Hepatocyte (in vitro differentiated cells): ENCODE measurements at regions not wholly inside any gene's neighbourhood (a gene's known extent, or its start where the extent isn't known, plus 50 kb on each side); places are given as distances from the start of the nearest gene placed in this dataset.

Experiments
- DNase-seq: peaks from one replicate; pipeline ENCODE4 v3.0.0-alpha.2; 2016; ENCODE audit warnings: low spot score
- H2AFZ ChIP-seq: fragments of 200-600 bp; sonication (generic); 2 replicates; pipeline ENCODE4 v1.6.0; 2016; ENCODE audit warnings: antibody characterized with exemption, mild to moderate bottlenecking
- H3K27ac ChIP-seq: fragments of 200-600 bp; sonication (generic); 2 replicates; pipeline ENCODE4 v1.5.1; 2016; ENCODE audit warnings: mild to moderate bottlenecking
- H3K27me3 ChIP-seq: fragments of 200-600 bp; sonication (generic); 2 replicates; pipeline ENCODE4 v1.6.1; 2016
- H3K36me3 ChIP-seq: fragments of 200-600 bp; sonication (generic); replicated peaks from 2 replicates; pipeline ENCODE4 v1.5.1; 2016; ENCODE audit warnings: low read depth; ENCODE audit not compliant: insufficient read depth
- H3K4me1 ChIP-seq: fragments of 200-600 bp; sonication (generic); 2 replicates; pipeline ENCODE4 v1.5.1; 2016; ENCODE audit warnings: mild to moderate bottlenecking, moderate library complexity; ENCODE audit not compliant: insufficient read depth
- H3K4me2 ChIP-seq: fragments of 200-600 bp; sonication (generic); 2 replicates; pipeline ENCODE4 v1.6.0; 2016
- H3K4me3 ChIP-seq: fragments of 200-600 bp; sonication (generic); 2 replicates; pipeline ENCODE4 v1.5.1; 2016; ENCODE audit warnings: mild to moderate bottlenecking
- H3K79me2 ChIP-seq: fragments of 200-600 bp; sonication (generic); 2 replicates; pipeline ENCODE4 v1.6.0; 2017; ENCODE audit warnings: mild to moderate bottlenecking
- H3K9me2 ChIP-seq: fragments of 200-600 bp; sonication (generic); replicated peaks from 2 replicates; pipeline ENCODE4 v1.6.0; 2017; ENCODE audit warnings: mild to moderate bottlenecking; ENCODE audit not compliant: insufficient read depth
- H3K9me3 ChIP-seq: fragments of 200-600 bp; sonication (generic); 2 replicates; pipeline ENCODE4 v1.5.1; 2016; ENCODE audit warnings: low read depth, mild to moderate bottlenecking
- H4K20me1 ChIP-seq: fragments of 200-600 bp; sonication (generic); 2 replicates; pipeline ENCODE4 v1.6.0; 2016; ENCODE audit warnings: mild to moderate bottlenecking; ENCODE audit not compliant: insufficient read depth, poor library complexity, severe bottlenecking
- CTCF ChIP-seq: fragments of 200-600 bp; sonication (generic); IDR thresholded peaks from 2 replicates; pipeline ENCODE4 v1.5.1; 2016; ENCODE audit warnings: antibody characterized with exemption, mild to moderate bottlenecking; ENCODE audit not compliant: poor library complexity
- EZH2 ChIP-seq: fragments of 200-600 bp; sonication (generic); IDR thresholded peaks from 2 replicates; pipeline ENCODE4 v1.6.1; 2016; ENCODE audit warnings: antibody characterized with exemption, mild to moderate bottlenecking, borderline replicate concordance
- EZH2phosphoT487 ChIP-seq: fragments of 200-600 bp; sonication (generic); IDR thresholded peaks from one replicate; pipeline ENCODE4 v1.6.1; 2018; ENCODE audit warnings: antibody characterized with exemption, mild to moderate bottlenecking, low read depth, moderate library complexity; ENCODE audit not compliant: unreplicated experiment, severe bottlenecking
- WGBS: methylation state at CpG from one replicate; pipeline ENCODE4 v1.1.6; 2016; ENCODE audit warnings: low lambda C conversion rate; ENCODE audit errors: missing lambda C conversion rate; 5-methylcytosine and 5-hydroxymethylcytosine counted together

GRCh38 chr18:78731398-78732032, 248.1 kb upstream of the SALL3 start:
- Histone ChIP-seq H3K79me2 (no peaks in the 10 kb centered on the region), H4K20me1 (no peaks in the 10 kb centered on the region), H3K27me3 (no peaks in the 10 kb centered on the region), H3K4me3 (no peak overlapping the region), H3K9me3 (no peaks in the 10 kb centered on the region), H2AFZ (no peak overlapping the region), H3K36me3 (no peaks in the 10 kb centered on the region), H3K9me2 (no peaks in the 10 kb centered on the region), H3K4me2 (no peak overlapping the region), H3K4me1 (no peaks in the 10 kb centered on the region), H3K27ac (no peak overlapping the region)
- TF ChIP-seq EZH2 (no peak), CTCF (no peak), EZH2phosphoT487 (no peak)
- WGBS, result 90% methylated on average over 16 of the region's 18 CpGs
- DNase-seq, result no peak

- Histone ChIP-seq H2AFZ (no peak overlapping the region), H3K4me2 (no peak overlapping the region), H3K9me3 (no peaks in the 10 kb centered on the region), H3K79me2 (no peaks in the 10 kb centered on the region), H3K9me2 (no peaks in the 10 kb centered on the region), H3K27ac (no peak overlapping the region), H4K20me1 (no peaks in the 10 kb centered on the region), H3K4me3 (no peak overlapping the region), H3K36me3 (no peaks in the 10 kb centered on the region), H3K4me1 (no peaks in the 10 kb centered on the region), H3K27me3 (no peaks in the 10 kb centered on the region)
- TF ChIP-seq EZH2phosphoT487, result no peak
- no peak for TF ChIP-seq EZH2
- TF ChIP-seq CTCF, result no peak
- DNase-seq, result no peak
- WGBS, result 85% methylated on average over 14 of the region's 14 CpGs
These were observed 247.1 kb upstream of the SALL3 start for GRCh38 chr18:78732273-78733210.

- 82% methylated on average over 30 of the region's 30 CpGs for WGBS
These were observed 245.6 kb upstream of the SALL3 start for GRCh38 chr18:78733762-78734613.

More at GRCh38 chr18:78733762-78734613, 245.6 kb upstream of the SALL3 start:
- no peaks in the 10 kb centered on the region for H3K4me1 ChIP-seq
- no peaks in the 10 kb centered on the region for H3K27me3 ChIP-seq
- H3K9me3 ChIP-seq, result no peaks in the 10 kb centered on the region
- TF ChIP-seq EZH2phosphoT487 (no peak), CTCF (no peak), EZH2 (no peak)
- no peaks in the 10 kb centered on the region for H3K79me2 ChIP-seq
- no peaks in the 10 kb centered on the region for H3K36me3 ChIP-seq
- no peak overlapping the region for H3K4me2 ChIP-seq
- no peaks in the 10 kb centered on the region for H4K20me1 ChIP-seq
- H3K4me3 ChIP-seq, result no peak overlapping the region
- no peak overlapping the region for H3K27ac ChIP-seq
- H3K9me2 ChIP-seq, result no peaks in the 10 kb centered on the region
- DNase-seq, result no peak
- H2AFZ ChIP-seq, result no peak overlapping the region
